Motor neuron (in vitro differentiated cells): ENCODE measurements at regions not wholly inside any gene's neighbourhood (a gene's known extent, or its start where the extent isn't known, plus 50 kb on each side); places are given as distances from the start of the nearest gene placed in this dataset.
"Not testable (repeated sequence)": the region's sequence is repeated elsewhere in the genome, so short reads cannot be mapped to it uniquely, and the experiment has no call there.

ENCODE experiments used
- ATAC-seq, 8 experiments: fragments of 200-7000 bp; cut with Tn5 transposase; replicated peaks in 6 of 8; 2 replicates each; pipeline ENCODE4 v1.8.0; 2021; ENCODE audit warnings: mild to moderate bottlenecking in 8 of 8, moderate library complexity in 8 of 8
- H3K27ac ChIP-seq, 2 donors: fragments of 250-450 bp; sonication (Bioruptor Pico); 2 replicates each; pipeline ENCODE4 v1.9.0; 2021; ENCODE audit warnings: antibody characterized with exemption in 2 of 2, mild to moderate bottlenecking in 2 of 2, moderate library complexity in 1 of 2
- H3K4me1 ChIP-seq, 2 donors: fragments of 250-450 bp; sonication (Bioruptor Pico); replicated peaks in 1 of 2; 2 replicates each; pipeline ENCODE4 v1.6.1; 2021; ENCODE audit warnings: antibody characterized with exemption in 2 of 2, mild to moderate bottlenecking in 2 of 2, moderate library complexity in 1 of 2
- H3K4me3 ChIP-seq, 5 donors: fragments of 250-450 bp; sonication (Bioruptor Pico); 2 replicates each; pipeline ENCODE4 v1.9.0; 2021; ENCODE audit warnings: antibody characterized with exemption in 5 of 5, mild to moderate bottlenecking in 5 of 5, moderate library complexity in 4 of 5
- WGBS, 10 experiments: fragments of 450-650 bp; shearing (Covaris generic); methylation state at CpG; one replicate each; pipeline ENCODE4 v1.0.0; 2022; 5-methylcytosine and 5-hydroxymethylcytosine counted together
- in situ Hi-C, 9 experiments: fragments of 400-800 bp; cut with MboI; loops; one replicate each; pipeline ENCODE4 v1.15.0; 2021; ENCODE audit warnings: low sequenced_read_pairs in 9 of 9, low pct_unique_long_range_greater_than_20kb in 2 of 9; ENCODE audit not compliant: unreplicated experiment in 9 of 9

DNA sequence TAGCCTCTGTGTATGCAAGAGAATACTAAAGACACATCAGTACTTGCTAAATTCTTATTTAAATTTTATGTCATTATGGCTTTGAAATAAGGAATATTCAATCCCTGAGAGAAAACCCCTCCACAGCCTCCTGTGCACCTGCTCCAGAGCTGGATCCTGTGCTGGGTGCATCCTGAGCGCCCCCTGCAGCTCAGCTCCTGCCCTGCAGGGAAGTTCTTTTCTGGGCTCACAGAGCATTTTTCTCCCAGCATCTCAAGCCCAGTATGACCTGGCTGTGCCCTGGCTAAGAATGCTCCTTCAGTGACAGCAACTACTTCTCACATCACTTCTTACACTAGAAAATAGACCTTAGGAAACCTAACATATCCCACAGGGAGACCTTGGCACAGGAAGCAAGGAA, 1211.7 kb downstream of the TMEM121 start:
- Histone ChIP-seq H3K4me1 (no peaks in the 10 kb centered on the region), H3K27ac (no peak overlapping the region), H3K4me3 (no peak overlapping the region)
- 0% methylated on average over 1 of the region's 1 CpG; no CpG with 5 or more reads in 9 of the 10 experiments for WGBS, 10 experiments
- ATAC-seq: no peak
- in situ Hi-C loops: no loop called here

- H3K27ac ChIP-seq, ATAC-seq, H3K4me1 ChIP-seq, in situ Hi-C loops, H3K4me3 ChIP-seq: not testable (repeated sequence)
- WGBS, 10 experiments: 0 to 50% methylated on average over 1 to 2 of the region's 9 CpGs; no CpG with 5 or more reads in 8 of the 10 experiments
Observed at GRCh38 chr14:106738598-106739258, 1212.3 kb downstream of the TMEM121 start.

GRCh38 chr14:106741086-106741827, 1214.9 kb downstream of the TMEM121 start:
- H3K27ac ChIP-seq, H3K4me3 ChIP-seq, ATAC-seq, H3K4me1 ChIP-seq, in situ Hi-C loops: not testable (repeated sequence)
- 0 to 7% methylated on average over 1 to 2 of the region's 16 CpGs; no CpG with 5 or more reads in 8 of the 10 experiments for WGBS, 10 experiments

GRCh38 chr14:106745016-106745767, 1218.8 kb downstream of the TMEM121 start:
- H3K4me3 ChIP-seq, ATAC-seq, in situ Hi-C loops, H3K27ac ChIP-seq, H3K4me1 ChIP-seq: not testable (repeated sequence)
- WGBS, 10 experiments: 47 to 80% methylated on average over 3 to 4 of the region's 15 CpGs; no CpG with 5 or more reads in 8 of the 10 experiments

- in situ Hi-C loops, ATAC-seq, H3K27ac ChIP-seq, H3K4me3 ChIP-seq, H3K4me1 ChIP-seq: not testable (repeated sequence)
- no CpG with 5 or more reads among the region's 3 CpGs for WGBS, 10 experiments
Observed at GRCh38 chr14:106750089-106750488, 1223.7 kb downstream of the TMEM121 start.

DNA sequence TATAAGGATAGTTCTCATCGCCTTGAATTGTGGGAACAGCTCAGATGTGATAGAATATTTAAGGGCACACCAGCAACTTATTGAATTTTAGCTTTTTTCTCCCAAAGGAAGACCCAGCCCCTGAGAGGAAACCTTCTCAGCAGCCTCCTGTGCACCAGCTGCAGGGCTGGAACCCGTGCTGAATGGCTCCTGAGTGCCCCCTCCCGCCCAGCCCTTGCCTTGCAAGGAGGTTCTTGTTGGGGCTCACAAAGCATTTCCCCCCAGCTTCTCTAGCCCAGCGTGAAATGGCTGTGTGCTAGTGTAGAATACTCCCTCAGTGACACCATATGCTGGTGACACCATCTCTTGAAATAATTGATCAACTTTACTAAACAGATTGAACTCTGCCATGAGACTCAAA, 1227.4 kb downstream of the TMEM121 start:
- in situ Hi-C loops, H3K4me3 ChIP-seq, H3K4me1 ChIP-seq, H3K27ac ChIP-seq, ATAC-seq: not testable (repeated sequence)
- 0% methylated on average over 1 of the region's 4 CpGs; no CpG with 5 or more reads in 9 of the 10 experiments for WGBS, 10 experiments

- 0 to 32% (median 17%) methylated on average over 1 to 4 of the region's 6 CpGs; no CpG with 5 or more reads in 5 of the 10 experiments for WGBS, 10 experiments
- H3K4me1 ChIP-seq, H3K4me3 ChIP-seq, ATAC-seq, in situ Hi-C loops, H3K27ac ChIP-seq: not testable (repeated sequence)
Observed at GRCh38 chr14:106757444-106757843, 1231.1 kb downstream of the TMEM121 start.

DNA sequence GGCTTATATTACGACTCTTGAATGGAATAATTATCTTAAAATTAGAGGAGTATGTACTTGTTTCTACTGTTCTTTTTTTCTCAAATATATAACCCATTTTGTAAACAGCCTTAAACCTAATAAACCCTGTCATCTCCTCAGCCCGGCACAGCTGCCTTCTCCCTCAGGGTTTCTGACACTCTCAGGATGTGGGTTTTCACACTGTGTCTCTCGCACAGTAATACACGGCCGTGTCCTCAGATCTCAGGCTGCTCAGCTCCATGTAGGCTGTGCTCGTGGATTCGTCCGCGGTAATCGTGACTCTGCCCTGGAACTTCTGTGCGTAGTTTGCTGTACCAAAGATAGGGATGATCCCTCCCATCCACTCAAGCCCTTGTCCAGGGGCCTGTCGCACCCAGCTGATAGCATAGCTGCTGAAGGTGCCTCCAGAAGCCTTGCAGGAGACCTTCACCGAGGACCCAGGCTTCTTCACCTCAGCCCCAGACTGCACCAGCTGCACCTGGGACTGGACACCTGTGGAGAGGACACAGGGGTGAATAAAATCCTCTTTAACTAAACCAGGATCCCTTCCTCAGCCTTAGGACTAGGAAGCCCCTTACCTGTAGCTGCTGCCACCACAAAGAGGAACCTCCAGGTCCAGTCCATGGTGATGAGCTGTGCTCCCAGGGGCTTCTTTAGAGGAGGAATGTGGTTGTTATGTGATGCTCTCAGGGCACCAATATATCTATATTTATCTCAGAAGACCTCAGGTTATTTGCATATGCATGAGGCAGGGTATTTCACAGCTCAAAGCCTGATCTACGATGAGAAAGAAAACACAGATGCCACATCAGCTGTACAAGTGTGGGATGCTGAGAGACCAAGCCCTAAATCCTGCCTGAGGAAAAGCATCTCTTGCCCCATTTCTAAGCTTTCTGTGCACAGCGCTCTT, 1235.8 kb downstream of the TMEM121 start:
- H3K27ac ChIP-seq, ATAC-seq, H3K4me3 ChIP-seq, in situ Hi-C loops, H3K4me1 ChIP-seq: not testable (repeated sequence)
- WGBS, 10 experiments: 9% methylated on average over 2 of the region's 15 CpGs; no CpG with 5 or more reads in 9 of the 10 experiments

DNA sequence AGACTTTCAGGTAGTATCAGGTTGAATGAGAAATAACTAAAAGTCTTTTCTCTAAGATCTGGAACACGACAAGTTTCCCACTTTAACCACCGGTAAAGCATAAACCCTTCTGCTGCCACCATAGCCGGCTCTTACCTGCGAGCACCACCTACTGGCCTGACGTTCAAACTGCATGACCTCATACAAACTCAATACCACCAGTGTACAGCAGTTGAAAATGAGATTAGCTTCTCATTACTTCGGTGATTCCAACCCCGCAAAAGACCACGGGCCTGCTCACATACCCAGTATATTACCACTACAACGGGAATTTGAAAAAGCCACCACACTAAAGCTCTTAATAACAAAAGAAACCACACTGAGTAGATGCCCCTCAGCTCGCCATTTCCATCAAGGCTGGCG, 1238.6 kb downstream of the TMEM121 start:
- H3K27ac ChIP-seq, in situ Hi-C loops, H3K4me1 ChIP-seq, H3K4me3 ChIP-seq: not testable (repeated sequence)
- WGBS, 10 experiments: 8 to 60% (median 29%) methylated on average over 1 to 3 of the region's 11 CpGs; no CpG with 5 or more reads in 3 of the 10 experiments
- peak in 5 of 8 experiments; percentile 35 to 92 (median 90) for ATAC-seq

DNA sequence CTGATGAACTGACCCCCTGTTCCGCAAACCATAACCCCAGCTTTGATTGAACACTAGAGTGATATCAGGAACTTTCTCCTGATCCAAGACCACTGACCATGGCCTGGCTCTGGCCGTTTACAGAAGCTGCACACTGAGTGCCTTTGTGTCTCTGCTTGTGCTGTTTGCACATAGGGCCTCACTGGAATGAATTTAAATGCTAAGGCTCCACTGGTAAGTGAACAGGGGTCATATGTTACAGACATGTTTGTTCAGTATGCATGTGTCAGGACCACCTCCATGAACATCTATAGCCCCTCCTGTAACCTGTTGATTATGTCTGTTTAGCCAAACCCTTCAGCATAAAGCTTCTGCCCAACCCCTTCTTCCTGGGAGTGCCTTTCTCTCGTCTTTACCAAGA, 1239.8 kb downstream of the TMEM121 start:
- WGBS, 10 experiments: 0 to 60% (median 20%) methylated on average over 1 to 3 of the region's 3 CpGs; no CpG with 5 or more reads in 5 of the 10 experiments
- no peak for ATAC-seq
- H3K27ac ChIP-seq: no peak overlapping the region
- no peaks in the 10 kb centered on the region for H3K4me1 ChIP-seq
- H3K4me3 ChIP-seq: no peak overlapping the region
- in situ Hi-C loops: no loop called here

DNA sequence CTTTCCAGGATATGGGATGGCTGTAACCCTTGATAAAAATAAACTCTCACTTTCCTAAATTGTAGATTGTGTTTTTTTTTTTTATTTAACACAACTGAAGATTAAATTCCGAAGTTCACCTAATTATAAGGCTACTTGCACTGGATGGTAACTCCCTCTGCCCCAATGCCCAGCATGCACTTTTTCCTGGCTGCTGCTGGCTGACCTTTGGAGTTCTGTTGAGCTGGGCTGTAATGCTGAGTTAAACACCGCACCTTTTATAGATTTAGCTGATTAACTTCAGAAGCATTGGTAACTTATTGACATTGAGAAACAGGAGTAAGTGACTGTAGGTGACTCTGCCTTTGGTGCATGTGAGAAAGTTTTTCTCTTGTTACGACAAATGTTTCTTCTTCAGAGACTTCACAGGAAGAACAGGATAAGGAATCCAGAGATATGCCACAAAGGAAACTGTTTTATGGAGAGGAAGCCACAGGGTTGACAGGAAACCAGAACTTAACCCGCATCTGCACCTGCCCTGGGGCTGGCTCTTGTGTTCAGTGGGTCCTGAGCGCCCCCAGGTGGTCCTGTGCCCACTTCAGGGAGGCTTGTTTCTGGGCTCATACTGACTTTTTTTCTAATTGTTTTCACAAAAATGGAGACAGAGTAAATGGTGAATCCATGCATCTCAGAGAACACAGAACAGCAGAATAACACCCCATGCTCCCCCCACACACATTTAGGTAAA, 1240.3 kb downstream of the TMEM121 start:
- H3K4me3 ChIP-seq, ATAC-seq, H3K27ac ChIP-seq, H3K4me1 ChIP-seq, in situ Hi-C loops: not testable (repeated sequence)
- WGBS, 10 experiments: 0 to 8% (median 0%) methylated on average over 1 to 2 of the region's 5 CpGs; no CpG with 5 or more reads in 6 of the 10 experiments

- ATAC-seq, H3K27ac ChIP-seq, H3K4me1 ChIP-seq, H3K4me3 ChIP-seq, in situ Hi-C loops: not testable (repeated sequence)
- no CpG with 5 or more reads among the region's 8 CpGs for WGBS, 10 experiments
Observed at GRCh38 chr14:106768230-106768629, 1241.8 kb downstream of the TMEM121 start.
